ENCODE measurements at regions not wholly inside any gene's neighbourhood (a gene's known extent, or its start where the extent isn't known, plus 50 kb on each side); places are given as distances from the start of the nearest gene placed in this dataset.
A peak's percentile ranks its signal among the peaks of the same experiment; 100 is the strongest.

DNA sequence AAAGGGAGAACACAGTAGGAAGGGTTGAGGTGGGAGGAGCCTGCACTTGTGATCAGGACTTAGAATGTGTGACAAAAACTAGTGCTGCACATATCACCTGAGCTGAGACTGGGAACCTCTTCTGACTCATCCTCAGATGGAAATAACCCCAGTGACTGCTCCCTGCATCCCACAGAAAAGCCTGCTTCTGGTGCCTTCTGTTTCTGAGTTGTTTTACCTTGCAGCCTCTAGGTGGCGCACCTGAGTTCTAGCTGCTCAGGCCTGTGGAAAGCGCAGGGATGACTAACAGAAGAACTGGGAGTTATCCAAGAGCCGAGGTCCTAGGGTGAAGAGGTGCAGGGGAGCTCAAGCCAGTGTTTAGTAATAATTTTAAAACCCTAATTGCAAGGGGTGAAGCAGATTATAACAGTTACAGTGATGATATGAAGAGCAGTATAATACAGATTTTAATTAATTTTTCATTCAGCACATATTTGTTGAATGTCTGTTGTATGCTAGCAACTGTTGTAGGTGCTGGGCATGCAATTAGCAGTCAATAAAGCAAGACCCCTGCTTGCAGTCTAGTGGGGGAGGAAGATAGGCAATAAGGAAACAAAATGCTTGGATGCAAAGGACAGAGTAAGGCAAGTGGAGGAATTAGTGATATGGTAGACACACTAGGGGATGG, 302.5 kb downstream of the DHX35 start:
- peak; percentile 37 for DNase-seq (ENCODE audit: low read depth)
- TF ChIP-seq, protein P1, sequence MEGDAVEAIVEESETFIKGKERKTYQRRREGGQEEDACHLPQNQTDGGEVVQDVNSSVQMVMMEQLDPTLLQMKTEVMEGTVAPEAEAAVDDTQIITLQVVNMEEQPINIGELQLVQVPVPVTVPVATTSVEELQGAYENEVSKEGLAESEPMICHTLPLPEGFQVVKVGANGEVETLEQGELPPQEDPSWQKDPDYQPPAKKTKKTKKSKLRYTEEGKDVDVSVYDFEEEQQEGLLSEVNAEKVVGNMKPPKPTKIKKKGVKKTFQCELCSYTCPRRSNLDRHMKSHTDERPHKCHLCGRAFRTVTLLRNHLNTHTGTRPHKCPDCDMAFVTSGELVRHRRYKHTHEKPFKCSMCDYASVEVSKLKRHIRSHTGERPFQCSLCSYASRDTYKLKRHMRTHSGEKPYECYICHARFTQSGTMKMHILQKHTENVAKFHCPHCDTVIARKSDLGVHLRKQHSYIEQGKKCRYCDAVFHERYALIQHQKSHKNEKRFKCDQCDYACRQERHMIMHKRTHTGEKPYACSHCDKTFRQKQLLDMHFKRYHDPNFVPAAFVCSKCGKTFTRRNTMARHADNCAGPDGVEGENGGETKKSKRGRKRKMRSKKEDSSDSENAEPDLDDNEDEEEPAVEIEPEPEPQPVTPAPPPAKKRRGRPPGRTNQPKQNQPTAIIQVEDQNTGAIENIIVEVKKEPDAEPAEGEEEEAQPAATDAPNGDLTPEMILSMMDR (IDR thresholded peaks at IDR 0.05; ENCODE audit: insufficient read depth, low read length, poor library complexity, severe bottlenecking): peak; percentile 94
- H3K4me3 ChIP-seq (ENCODE audit: low read depth, low read length): no peak overlapping the region

GRCh38 chr20:39263076-39263475, 300.9 kb downstream of the DHX35 start:
- Histone ChIP-seq H3K36me3 (ENCODE audit: control insufficient read depth, insufficient read depth, low read length) (no peaks in the 10 kb centered on the region), H3K27me3 (ENCODE audit: control insufficient read depth, insufficient read depth, low read length) (no peaks in the 10 kb centered on the region), H3K4me3 (ENCODE audit: low read depth, low read length) (no peak overlapping the region)
- DNase-seq (ENCODE audit: low read depth): no peak
- TF ChIP-seq, protein P1 (IDR thresholded peaks at IDR 0.05; ENCODE audit: insufficient read depth, low read length, poor library complexity, severe bottlenecking): no peak

More for the DNA sequence above, 302.5 kb downstream of the DHX35 start:
- H3K27me3 ChIP-seq (ENCODE audit: control insufficient read depth, insufficient read depth, low read length): no peaks in the 10 kb centered on the region
- H3K36me3 ChIP-seq (ENCODE audit: control insufficient read depth, insufficient read depth, low read length): no peaks in the 10 kb centered on the region

DNA sequence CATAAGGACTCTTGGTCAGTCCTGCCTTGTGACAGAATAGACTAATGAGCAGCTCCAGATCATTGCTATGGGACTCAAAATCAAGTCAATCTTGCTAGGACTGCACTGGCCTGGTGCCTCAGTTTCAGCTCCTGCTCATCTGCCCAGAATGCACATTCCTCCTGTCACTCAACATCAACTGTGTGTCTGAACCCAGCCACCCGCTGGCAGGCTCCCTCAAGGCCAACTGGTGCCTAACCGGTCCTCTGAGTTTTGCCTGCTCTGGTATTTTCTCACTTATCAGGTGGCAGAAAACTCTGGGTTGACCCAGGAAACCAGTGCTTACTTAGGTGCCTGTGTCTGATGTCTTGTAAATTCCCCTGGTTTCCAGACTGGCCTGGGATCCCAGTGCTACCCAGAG, 297.7 kb downstream of the DHX35 start:
- Histone ChIP-seq H3K27me3 (ENCODE audit: control insufficient read depth, insufficient read depth, low read length) (no peaks in the 10 kb centered on the region), H3K36me3 (ENCODE audit: control insufficient read depth, insufficient read depth, low read length) (no peaks in the 10 kb centered on the region), H3K4me3 (ENCODE audit: low read depth, low read length) (no peak overlapping the region)
- no peak for DNase-seq (ENCODE audit: low read depth)
- TF ChIP-seq, protein P1 (IDR thresholded peaks at IDR 0.05; ENCODE audit: insufficient read depth, low read length, poor library complexity, severe bottlenecking): no peak

DNA sequence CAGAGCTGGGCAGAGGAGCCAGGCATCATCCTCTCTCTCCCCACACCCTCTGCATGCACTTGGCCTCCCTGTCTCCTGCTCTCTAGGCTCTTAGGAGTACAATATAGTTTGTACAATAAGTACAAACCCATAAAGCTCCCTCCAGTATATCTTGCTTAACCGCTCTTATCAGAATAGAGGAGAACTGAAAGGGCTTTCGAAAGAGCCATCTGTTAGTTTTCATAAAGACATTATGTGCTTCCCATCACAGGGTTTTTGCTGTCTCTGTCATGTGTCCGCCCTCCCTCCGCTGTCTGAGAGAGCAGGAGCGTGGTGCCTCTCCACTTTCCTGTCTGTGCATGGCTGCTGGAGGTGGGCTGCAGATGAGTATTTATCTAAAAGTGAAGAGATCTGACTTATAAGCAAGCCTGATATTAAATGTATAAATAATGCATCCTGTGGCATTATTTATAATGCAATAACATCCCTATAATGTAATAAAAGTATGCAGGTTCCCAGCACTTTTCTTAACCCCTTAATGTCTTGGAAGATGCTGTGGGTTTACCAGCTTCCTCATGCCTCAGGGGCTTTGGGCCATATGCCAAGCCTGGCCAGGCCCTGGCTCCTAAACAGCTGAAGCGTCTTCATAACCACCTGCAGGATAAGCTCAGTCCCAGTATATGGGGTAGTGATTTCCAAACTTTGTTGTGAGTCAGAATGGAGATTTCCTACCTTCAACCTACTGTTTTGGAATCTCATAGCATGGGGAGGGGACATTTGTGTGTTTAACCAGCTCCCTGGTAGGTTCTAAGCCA, 297.1 kb downstream of the DHX35 start:
- no peaks in the 10 kb centered on the region for H3K36me3 ChIP-seq (ENCODE audit: control insufficient read depth, insufficient read depth, low read length)
- no peaks in the 10 kb centered on the region for H3K27me3 ChIP-seq (ENCODE audit: control insufficient read depth, insufficient read depth, low read length)
- H3K4me3 ChIP-seq (ENCODE audit: low read depth, low read length): no peak overlapping the region
- DNase-seq (ENCODE audit: low read depth): no peak
- TF ChIP-seq, protein P1 (IDR thresholded peaks at IDR 0.05; ENCODE audit: insufficient read depth, low read length, poor library complexity, severe bottlenecking): no peak

DNA sequence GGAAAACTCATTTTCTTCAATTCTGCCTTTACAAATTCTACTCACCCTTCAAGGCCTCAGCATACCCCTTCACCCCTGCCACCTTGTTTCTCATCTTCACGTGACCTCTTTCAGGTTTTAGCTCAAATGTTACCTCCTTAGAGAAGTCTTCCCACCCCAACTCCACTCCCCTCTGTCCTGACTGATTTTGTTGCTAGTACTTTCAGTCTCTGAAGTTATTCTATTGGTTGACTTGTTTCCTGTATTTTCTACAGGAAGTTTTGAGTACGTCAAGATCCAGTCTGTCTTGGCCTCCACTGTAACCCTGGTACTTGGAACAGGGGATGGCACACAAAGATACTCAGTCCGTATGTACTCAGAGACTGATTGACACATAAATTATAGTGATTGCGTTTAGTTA, 296.1 kb downstream of the DHX35 start:
- H3K36me3 ChIP-seq (ENCODE audit: control insufficient read depth, insufficient read depth, low read length): no peaks in the 10 kb centered on the region
- no peaks in the 10 kb centered on the region for H3K27me3 ChIP-seq (ENCODE audit: control insufficient read depth, insufficient read depth, low read length)
- DNase-seq (ENCODE audit: low read depth): no peak
- TF ChIP-seq, protein P1 (IDR thresholded peaks at IDR 0.05; ENCODE audit: insufficient read depth, low read length, poor library complexity, severe bottlenecking): no peak
- H3K4me3 ChIP-seq (ENCODE audit: low read depth, low read length): no peak overlapping the region

Measured in kidney epithelial cell (primary cell).